Endometrium (tissue), 2 donors: ENCODE measurements at regions not wholly inside any gene's neighbourhood (a gene's known extent, or its start where the extent isn't known, plus 50 kb on each side); places are given as distances from the start of the nearest gene placed in this dataset.

ENCODE experiments used
- FAIRE-seq: peaks from 2 replicates; lab custom pipeline; 2012; peaks lifted over from hg19 to GRCh38; lab: Jason Lieb, UNC
- donor health status: control.
- donor health status: control.

- no peak for FAIRE-seq
Observed at GRCh38 chr11:19328586-19329311, 88.0 kb upstream of the E2F8 start.

- no peak for FAIRE-seq
Observed at GRCh38 chr11:19327280-19327679, 86.5 kb upstream of the E2F8 start.

- no peak for FAIRE-seq
Observed at GRCh38 chr11:19326499-19326898, 85.8 kb upstream of the E2F8 start.

- FAIRE-seq = no peak
Observed at GRCh38 chr11:19323502-19323901, 82.8 kb upstream of the E2F8 start.

GRCh38 chr11:19321351-19321750, 80.6 kb upstream of the E2F8 start:
- no peak for FAIRE-seq

GRCh38 chr11:19320827-19321226, 80.1 kb upstream of the E2F8 start:
- FAIRE-seq = no peak

GRCh38 chr11:19316434-19316833, 75.7 kb upstream of the E2F8 start:
- no peak for FAIRE-seq

- FAIRE-seq = no peak
Observed at GRCh38 chr11:19315511-19315910, 74.8 kb upstream of the E2F8 start.

GRCh38 chr11:19313140-19313539, 72.4 kb upstream of the E2F8 start:
- no peak for FAIRE-seq

GRCh38 chr11:19311308-19312030, 70.7 kb upstream of the E2F8 start:
- no peak for FAIRE-seq

- FAIRE-seq = no peak
Observed at GRCh38 chr11:19307498-19307897, 66.8 kb upstream of the E2F8 start.

GRCh38 chr11:19306179-19306944, 65.6 kb upstream of the E2F8 start:
- no peak for FAIRE-seq

- FAIRE-seq = no peak
Observed at GRCh38 chr11:19301361-19301760, 60.6 kb upstream of the E2F8 start.

GRCh38 chr11:19294444-19294843, 53.7 kb upstream of the E2F8 start:
- no peak for FAIRE-seq

- no peak for FAIRE-seq
Observed at GRCh38 chr11:19291064-19291463, 50.3 kb upstream of the E2F8 start.
